ENCODE measurements at regions not wholly inside any gene's neighbourhood (a gene's known extent, or its start where the extent isn't known, plus 50 kb on each side); places are given as distances from the start of the nearest gene placed in this dataset.

DNA sequence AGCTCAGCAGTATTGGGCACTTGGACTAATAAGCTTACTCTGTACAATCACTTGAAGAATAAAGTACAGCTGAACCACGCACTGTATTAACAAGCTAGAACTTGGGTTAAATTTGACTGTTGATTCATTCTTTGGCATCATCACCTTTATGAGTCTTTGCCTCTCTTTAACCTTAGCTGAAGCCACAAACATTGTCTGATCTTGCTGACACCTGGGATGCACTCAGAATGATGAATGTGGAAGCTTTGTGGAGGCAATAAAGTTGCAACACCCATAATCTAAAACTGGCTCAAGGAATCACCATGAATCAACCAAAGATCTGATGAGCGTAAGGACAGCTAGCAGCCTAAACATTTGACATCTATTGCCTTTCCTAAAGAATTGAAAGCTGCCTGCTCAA is 590.6 kb upstream of the SOX9 start:
- Histone ChIP-seq H3K4me1 (no peaks in the 10 kb centered on the region), H3K36me3 (no peaks in the 10 kb centered on the region), H3K27ac (no peak overlapping the region), H3K4me3 (no peak overlapping the region), H3K27me3 (no peaks in the 10 kb centered on the region), H3K9me3 (no peaks in the 10 kb centered on the region)
- DNase-seq, result no peak
- TF ChIP-seq, protein P1, sequence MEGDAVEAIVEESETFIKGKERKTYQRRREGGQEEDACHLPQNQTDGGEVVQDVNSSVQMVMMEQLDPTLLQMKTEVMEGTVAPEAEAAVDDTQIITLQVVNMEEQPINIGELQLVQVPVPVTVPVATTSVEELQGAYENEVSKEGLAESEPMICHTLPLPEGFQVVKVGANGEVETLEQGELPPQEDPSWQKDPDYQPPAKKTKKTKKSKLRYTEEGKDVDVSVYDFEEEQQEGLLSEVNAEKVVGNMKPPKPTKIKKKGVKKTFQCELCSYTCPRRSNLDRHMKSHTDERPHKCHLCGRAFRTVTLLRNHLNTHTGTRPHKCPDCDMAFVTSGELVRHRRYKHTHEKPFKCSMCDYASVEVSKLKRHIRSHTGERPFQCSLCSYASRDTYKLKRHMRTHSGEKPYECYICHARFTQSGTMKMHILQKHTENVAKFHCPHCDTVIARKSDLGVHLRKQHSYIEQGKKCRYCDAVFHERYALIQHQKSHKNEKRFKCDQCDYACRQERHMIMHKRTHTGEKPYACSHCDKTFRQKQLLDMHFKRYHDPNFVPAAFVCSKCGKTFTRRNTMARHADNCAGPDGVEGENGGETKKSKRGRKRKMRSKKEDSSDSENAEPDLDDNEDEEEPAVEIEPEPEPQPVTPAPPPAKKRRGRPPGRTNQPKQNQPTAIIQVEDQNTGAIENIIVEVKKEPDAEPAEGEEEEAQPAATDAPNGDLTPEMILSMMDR (IDR thresholded peaks at IDR 0.05), result no peak

DNA sequence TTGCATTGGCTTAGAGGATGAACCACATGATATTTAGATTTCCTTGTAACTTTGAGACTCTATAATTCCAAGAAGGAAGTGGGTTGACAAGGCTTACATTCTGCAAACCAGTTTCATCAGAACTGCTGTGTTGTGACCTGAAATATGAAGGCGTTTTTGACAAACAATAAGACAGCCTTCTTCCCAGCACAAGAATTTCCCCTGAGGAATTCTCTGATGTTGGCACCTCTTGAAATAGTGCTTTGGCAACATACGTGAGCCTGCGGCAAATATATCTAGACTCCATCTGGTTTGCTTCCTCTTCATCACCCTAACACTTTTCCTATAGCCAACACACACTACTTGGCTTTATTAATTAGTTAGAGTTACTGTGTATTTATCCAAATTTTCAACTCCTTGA is 585.5 kb upstream of the SOX9 start:
- H3K9me3 ChIP-seq, result no peaks in the 10 kb centered on the region
- H3K4me1 ChIP-seq, result no peaks in the 10 kb centered on the region
- DNase-seq, result no peak
- no peaks in the 10 kb centered on the region for H3K36me3 ChIP-seq
- no peaks in the 10 kb centered on the region for H3K27me3 ChIP-seq
- TF ChIP-seq, protein P1 (IDR thresholded peaks at IDR 0.05), result no peak
- no peak for TF ChIP-seq POLR2A (IDR thresholded peaks at IDR 0.05)
- no peak overlapping the region for H3K27ac ChIP-seq
- H3K4me3 ChIP-seq, result no peak overlapping the region

DNA sequence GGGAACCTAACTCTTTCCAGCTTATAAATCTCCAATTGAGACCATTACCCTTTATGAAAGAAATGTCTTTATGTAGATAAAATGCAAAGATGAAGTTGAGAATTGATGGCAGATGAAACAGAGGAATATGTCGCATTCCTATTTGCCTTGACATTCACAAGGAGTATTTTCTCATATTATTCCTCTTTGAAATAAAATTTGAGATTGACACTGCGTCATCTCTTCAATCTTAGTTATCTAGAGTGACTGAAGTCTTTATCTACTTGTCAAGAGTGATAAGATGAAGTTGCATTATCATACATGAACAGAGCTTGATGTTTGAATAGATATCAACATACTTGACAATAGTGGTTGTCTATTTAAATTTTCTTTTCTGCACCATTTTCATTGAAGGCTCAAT is 574.4 kb upstream of the SOX9 start:
- H3K36me3 ChIP-seq, result no peaks in the 10 kb centered on the region
- H3K9me3 ChIP-seq, result no peaks in the 10 kb centered on the region
- TF ChIP-seq, protein P1 (IDR thresholded peaks at IDR 0.05), result no peak
- TF ChIP-seq POLR2A (IDR thresholded peaks at IDR 0.05), result no peak
- H3K27ac ChIP-seq, result no peak overlapping the region
- no peaks in the 10 kb centered on the region for H3K4me1 ChIP-seq
- H3K27me3 ChIP-seq, result no peaks in the 10 kb centered on the region
- no peak for DNase-seq
- H3K4me3 ChIP-seq, result no peak overlapping the region

DNA sequence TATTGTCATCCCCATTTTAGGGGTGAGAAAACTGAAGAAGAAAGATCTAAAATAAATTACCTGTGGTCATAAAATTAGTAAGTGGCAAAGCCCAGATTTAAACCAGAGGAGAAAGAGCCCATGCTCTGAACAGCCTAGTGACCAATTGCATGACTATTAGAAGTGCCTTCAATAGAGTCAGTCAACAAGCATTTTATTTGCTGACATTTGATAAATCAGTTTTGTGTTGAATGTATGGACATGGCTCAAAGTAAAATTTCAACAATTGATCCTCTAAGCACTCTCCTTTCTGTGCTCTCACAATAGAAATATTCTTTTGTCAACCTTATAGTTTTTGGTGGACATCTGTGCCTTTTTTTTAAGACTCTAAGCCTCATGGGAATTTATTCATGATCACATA is 572.9 kb upstream of the SOX9 start:
- Histone ChIP-seq H3K9me3 (no peaks in the 10 kb centered on the region), H3K27me3 (no peaks in the 10 kb centered on the region)

DNA sequence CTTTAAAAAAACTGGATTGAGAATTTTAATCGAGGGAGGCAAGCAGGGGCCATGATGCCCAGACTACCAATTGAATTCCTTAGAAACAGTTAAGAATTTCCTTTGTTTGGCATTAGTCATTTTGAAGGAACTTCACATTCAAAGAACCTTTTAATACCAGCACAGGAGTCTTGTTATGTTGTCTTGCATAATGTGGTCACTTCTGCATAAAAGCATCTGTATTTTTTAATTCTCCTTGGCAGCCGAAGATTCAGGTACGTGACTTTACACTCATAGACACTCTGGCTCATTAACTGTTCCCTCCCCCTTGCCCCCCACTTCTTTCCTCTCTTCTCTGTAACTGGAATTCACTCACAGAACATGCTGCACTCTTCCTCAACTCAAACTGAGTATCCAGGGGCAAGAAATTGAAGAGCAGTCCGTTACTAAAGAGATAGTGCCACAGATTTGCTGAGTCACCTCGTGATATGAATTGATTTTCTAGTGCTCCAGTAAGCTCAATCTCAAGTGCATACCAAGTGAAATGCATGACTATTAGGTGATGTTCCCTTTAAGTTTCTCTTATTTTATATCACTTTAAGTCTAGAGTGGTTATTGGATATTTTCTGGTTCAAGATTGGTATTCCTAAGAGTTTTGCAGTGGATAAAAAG is 572.2 kb upstream of the SOX9 start:
- TF ChIP-seq POLR2A (IDR thresholded peaks at IDR 0.05), result no peak
- TF ChIP-seq, protein P1 (IDR thresholded peaks at IDR 0.05), result no peak
- H3K4me1 ChIP-seq, result no peaks in the 10 kb centered on the region
- H3K27ac ChIP-seq, result no peak overlapping the region
- no peaks in the 10 kb centered on the region for H3K27me3 ChIP-seq
- no peaks in the 10 kb centered on the region for H3K9me3 ChIP-seq
- no peak for DNase-seq
- H3K36me3 ChIP-seq, result no peaks in the 10 kb centered on the region
- H3K4me3 ChIP-seq, result no peak overlapping the region

More for the DNA sequence above, 572.9 kb upstream of the SOX9 start:
- Histone ChIP-seq H3K36me3 (no peaks in the 10 kb centered on the region), H3K27ac (no peak overlapping the region), H3K4me3 (no peak overlapping the region), H3K4me1 (no peaks in the 10 kb centered on the region)
- DNase-seq, result no peak
- TF ChIP-seq POLR2A (IDR thresholded peaks at IDR 0.05), result no peak
- TF ChIP-seq, protein P1 (IDR thresholded peaks at IDR 0.05), result no peak

DNA sequence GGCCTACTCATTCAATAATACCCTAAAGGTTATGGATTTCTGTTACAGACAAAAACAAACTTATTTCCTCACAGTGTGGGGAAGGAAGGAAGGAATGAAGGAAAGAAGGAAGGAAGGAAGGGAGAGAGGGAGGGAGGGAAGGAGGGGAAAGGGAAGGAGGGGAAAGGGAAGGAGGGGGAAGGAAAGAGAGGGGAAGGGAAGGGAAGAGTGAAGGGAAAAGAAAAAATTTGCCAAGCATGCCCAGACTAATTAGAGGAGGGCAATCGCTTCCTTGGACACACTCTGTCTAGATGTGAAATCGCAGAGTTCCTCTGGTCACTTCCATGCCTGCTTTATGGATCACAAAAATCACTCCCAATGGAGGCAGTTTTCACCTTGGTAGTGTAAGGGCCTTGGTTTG is 570.1 kb upstream of the SOX9 start:
- Histone ChIP-seq H3K27ac (no peak overlapping the region), H3K4me1 (no peaks in the 10 kb centered on the region), H3K4me3 (no peak overlapping the region), H3K36me3 (no peaks in the 10 kb centered on the region), H3K27me3 (no peaks in the 10 kb centered on the region), H3K9me3 (no peaks in the 10 kb centered on the region)
- DNase-seq, result no peak
- TF ChIP-seq, protein P1 (IDR thresholded peaks at IDR 0.05), result no peak
- TF ChIP-seq POLR2A (IDR thresholded peaks at IDR 0.05), result no peak

Data from Peyer's patch (tissue), 4 donors.